ENCODE measurements at regions not wholly inside any gene's neighbourhood (a gene's known extent, or its start where the extent isn't known, plus 50 kb on each side); places are given as distances from the start of the nearest gene placed in this dataset.

DNA sequence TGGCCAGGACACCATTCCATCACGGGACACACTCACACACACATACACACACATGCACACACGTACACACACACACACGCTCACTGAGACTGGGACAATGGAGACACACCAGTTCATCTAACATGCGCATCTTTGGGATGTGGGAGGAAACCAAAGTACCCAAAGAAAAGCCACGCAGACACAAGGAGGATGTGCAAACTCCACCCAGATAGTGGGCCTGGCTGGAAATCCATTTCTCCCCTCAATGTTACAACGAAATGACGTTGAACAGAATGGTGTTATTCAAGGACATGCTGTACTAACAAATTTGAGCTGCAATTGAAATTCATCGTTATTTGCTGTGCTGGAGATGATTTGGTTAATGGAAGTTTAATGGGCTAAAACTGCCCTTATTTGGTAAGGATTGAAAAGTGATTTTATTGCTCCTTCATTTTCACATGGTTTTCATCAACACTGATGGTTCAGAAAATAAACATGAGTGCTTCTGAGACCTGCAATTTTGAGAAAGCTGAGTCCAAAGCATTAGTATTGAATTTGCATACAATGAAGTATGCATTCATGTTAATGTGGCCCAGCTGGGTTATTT, 110.0 kb downstream of the KCNE4 start:
- Histone ChIP-seq H3K36me3 (no peaks in the 10 kb centered on the region), H3K9me3 (no peaks in the 10 kb centered on the region), H3K27ac (no peak overlapping the region), H3K4me3 (no peak overlapping the region), H3K27me3 (no peaks in the 10 kb centered on the region), H3K4me1 (no peaks in the 10 kb centered on the region)
- intact Hi-C loops (cut with DNase I; ENCODE audit: low total_unique reads), result no loop called here
- DNase-seq (ENCODE audit: low spot score in 2 of 2), result no peak
- TF ChIP-seq POLR2A (IDR thresholded peaks at IDR 0.05) (no peak), POLR2AphosphoS5 (IDR thresholded peaks at IDR 0.05) (no peak)
- TF ChIP-seq, protein P1, sequence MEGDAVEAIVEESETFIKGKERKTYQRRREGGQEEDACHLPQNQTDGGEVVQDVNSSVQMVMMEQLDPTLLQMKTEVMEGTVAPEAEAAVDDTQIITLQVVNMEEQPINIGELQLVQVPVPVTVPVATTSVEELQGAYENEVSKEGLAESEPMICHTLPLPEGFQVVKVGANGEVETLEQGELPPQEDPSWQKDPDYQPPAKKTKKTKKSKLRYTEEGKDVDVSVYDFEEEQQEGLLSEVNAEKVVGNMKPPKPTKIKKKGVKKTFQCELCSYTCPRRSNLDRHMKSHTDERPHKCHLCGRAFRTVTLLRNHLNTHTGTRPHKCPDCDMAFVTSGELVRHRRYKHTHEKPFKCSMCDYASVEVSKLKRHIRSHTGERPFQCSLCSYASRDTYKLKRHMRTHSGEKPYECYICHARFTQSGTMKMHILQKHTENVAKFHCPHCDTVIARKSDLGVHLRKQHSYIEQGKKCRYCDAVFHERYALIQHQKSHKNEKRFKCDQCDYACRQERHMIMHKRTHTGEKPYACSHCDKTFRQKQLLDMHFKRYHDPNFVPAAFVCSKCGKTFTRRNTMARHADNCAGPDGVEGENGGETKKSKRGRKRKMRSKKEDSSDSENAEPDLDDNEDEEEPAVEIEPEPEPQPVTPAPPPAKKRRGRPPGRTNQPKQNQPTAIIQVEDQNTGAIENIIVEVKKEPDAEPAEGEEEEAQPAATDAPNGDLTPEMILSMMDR (IDR thresholded peaks at IDR 0.05), result no peak

- no peaks in the 10 kb centered on the region for H3K4me1 ChIP-seq
- no peak overlapping the region for H3K27ac ChIP-seq
- no peaks in the 10 kb centered on the region for H3K36me3 ChIP-seq
- no peak for TF ChIP-seq POLR2AphosphoS5 (IDR thresholded peaks at IDR 0.05)
- TF ChIP-seq, protein P1 (IDR thresholded peaks at IDR 0.05), result no peak
- intact Hi-C loops (cut with DNase I; ENCODE audit: low total_unique reads), result no loop called here
- no peaks in the 10 kb centered on the region for H3K9me3 ChIP-seq
- no peak overlapping the region for H3K4me3 ChIP-seq
- no peak for DNase-seq (ENCODE audit: low spot score in 2 of 2)
- H3K27me3 ChIP-seq, result no peaks in the 10 kb centered on the region
Measured at GRCh38 chr2:223165423-223166214, 113.6 kb downstream of the KCNE4 start.

DNA sequence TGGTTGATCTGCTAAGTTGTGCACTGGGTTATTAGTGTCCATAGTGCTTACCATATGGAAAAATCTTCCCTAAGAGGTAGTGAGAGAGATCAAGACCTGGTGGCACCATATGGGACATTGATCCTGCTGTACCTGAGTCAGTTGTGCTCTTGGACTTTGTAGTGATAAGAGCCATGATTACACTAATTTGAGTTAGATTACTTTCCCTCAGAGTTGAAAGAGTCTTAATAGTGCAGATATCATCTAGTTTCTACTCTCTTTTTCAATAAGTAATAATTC, 114.2 kb downstream of the KCNE4 start:
- H3K36me3 ChIP-seq, result no peaks in the 10 kb centered on the region
- intact Hi-C loops (cut with DNase I; ENCODE audit: low total_unique reads), result no loop called here
- H3K4me3 ChIP-seq, result no peak overlapping the region
- TF ChIP-seq, protein P1 (IDR thresholded peaks at IDR 0.05), result no peak
- no peak for TF ChIP-seq POLR2A (IDR thresholded peaks at IDR 0.05)
- no peak for TF ChIP-seq POLR2AphosphoS5 (IDR thresholded peaks at IDR 0.05)
- no peak for DNase-seq (ENCODE audit: low spot score in 2 of 2)
- no peaks in the 10 kb centered on the region for H3K4me1 ChIP-seq
- no peaks in the 10 kb centered on the region for H3K27me3 ChIP-seq
- no peak overlapping the region for H3K27ac ChIP-seq
- no peaks in the 10 kb centered on the region for H3K9me3 ChIP-seq

DNA sequence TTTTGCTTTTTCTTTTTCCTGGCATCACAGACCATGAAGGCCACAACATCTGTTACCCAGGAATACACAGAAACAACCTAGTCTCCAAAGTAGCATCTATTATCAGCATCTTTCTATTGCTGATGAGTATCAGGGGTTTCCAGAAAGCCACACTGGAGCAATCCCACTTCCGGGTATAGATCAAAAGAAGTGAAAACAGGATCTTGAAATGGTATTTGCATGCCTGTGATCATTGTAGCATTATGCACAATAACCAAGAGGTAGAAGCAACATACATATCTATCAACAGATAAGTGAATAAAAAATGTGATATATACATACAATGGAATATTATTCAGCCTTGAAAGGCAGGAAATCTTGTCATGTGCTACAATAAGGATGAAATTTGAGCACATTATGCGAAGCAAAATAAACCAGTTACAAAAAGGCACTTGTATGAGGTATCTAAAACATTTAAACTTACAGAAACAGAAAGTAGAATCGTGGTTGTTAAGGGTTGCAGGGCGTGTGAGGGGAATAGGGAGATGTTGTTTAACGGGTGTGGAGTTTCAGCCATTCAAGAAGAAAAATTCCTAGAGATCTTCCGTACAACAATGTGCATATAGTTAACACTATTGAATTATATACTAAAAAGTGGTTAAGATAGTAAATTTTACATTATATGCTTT, 115.1 kb downstream of the KCNE4 start:
- Histone ChIP-seq H3K4me3 (no peak overlapping the region), H3K9me3 (no peaks in the 10 kb centered on the region), H3K4me1 (no peaks in the 10 kb centered on the region), H3K27me3 (no peaks in the 10 kb centered on the region), H3K27ac (no peak overlapping the region), H3K36me3 (no peaks in the 10 kb centered on the region)
- no peak for DNase-seq (ENCODE audit: low spot score in 2 of 2)
- TF ChIP-seq POLR2AphosphoS5 (IDR thresholded peaks at IDR 0.05) (no peak), POLR2A (IDR thresholded peaks at IDR 0.05) (no peak)
- TF ChIP-seq, protein P1 (IDR thresholded peaks at IDR 0.05), result no peak
- intact Hi-C loops (cut with DNase I; ENCODE audit: low total_unique reads), result no loop called here

Data from breast epithelium (tissue), 4 donors.